Daoy (cell line): ENCODE measurements at regions not wholly inside any gene's neighbourhood (a gene's known extent, or its start where the extent isn't known, plus 50 kb on each side); places are given as distances from the start of the nearest gene placed in this dataset.
A peak's percentile ranks its signal among the peaks of the same experiment; 100 is the strongest.
"Not testable (repeated sequence)": the region's sequence is repeated elsewhere in the genome, so short reads cannot be mapped to it uniquely, and the experiment has no call there.

Experiments used
- DNase-seq: peaks from one replicate; pipeline ENCODE4 v3.0.0-alpha.2; 2015; ENCODE audit warnings: low read depth

- no peak for DNase-seq
These were observed 335.4 kb upstream of the MEF2C start for GRCh38 chr5:89218364-89218763.

GRCh38 chr5:89216606-89217005 is 333.6 kb upstream of the MEF2C start:
- no peak for DNase-seq

DNA sequence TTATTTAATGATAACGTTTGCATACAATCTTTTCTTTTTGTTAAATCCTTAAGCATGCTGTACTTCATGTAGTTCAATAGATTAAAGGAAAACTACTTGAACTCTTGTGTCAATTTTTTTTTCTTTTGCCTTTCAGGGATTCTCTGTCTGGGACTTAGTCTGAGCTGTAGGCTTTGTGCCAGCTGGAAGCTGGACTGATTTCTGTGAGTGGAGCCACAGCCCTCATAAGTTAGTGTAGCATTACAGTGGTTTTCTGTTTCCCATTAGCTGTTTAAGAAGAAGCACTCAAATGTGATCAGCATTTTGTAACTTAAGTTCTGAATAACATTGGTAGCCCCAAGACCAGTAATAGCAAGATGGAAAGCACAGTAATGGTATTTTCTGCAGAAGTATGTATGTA is 330.6 kb upstream of the MEF2C start:
- peak; percentile 35 for DNase-seq

DNA sequence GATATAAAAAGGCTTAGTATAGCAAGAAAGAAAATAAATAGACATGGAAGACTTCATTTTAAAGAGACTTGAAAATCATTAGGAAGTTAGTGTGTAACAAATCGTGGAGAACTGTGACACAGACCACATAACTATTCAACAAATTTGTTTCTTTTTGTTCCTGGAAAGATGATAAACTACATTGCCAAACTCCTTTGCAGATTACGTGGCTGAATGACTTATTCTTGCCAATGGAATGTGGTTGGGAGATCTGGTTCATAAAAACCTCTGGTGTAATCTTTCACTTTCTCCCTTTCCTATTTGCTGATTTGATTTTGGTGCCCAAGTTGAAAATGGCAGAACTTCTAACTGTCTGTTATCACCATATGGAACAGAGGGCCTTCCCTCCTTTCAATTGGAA is 328.9 kb upstream of the MEF2C start:
- DNase-seq = peak; percentile 68

DNA sequence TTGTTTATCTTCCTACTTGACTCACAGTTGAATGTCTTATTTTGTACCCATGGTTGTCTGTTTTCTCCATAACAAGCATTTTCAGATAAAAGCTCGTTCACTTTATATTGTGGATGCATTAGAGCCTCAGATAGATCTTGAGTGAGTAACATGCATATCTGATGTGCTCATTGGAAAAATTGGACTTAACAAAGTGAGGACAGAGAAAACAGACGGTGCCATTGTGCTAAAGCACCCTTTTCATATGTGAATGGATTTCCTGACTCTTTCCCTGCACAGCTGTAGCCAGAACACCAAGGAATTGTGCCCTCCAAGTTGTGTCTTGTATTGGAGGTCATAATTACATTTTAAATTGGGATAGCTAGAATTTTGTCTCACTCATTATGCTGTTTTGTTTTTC is 325.8 kb upstream of the MEF2C start:
- no peak for DNase-seq

GRCh38 chr5:89208392-89208791 is 325.4 kb upstream of the MEF2C start:
- DNase-seq = no peak

- no peak for DNase-seq
These were observed 321.8 kb upstream of the MEF2C start for GRCh38 chr5:89204756-89205155.

GRCh38 chr5:89203611-89204010 is 320.6 kb upstream of the MEF2C start:
- DNase-seq = no peak

DNA sequence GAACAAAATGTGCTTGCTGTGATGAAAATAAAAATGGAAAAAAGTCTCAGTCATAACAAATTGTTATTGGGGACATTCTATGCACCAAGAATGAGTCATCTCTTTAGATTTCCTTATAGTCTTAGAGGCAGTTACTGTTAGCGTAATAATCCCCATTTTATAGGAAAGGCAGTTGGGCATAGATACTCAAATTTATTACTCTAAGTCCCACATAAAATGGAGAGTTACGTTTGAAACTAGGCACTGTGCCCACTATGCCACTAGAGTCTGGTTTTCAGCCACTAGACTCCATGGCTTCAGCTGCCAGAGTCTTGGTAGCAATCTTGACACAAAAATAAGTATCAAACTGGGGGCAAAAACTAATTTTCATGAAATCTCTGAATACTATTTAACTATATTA is 317.9 kb upstream of the MEF2C start:
- DNase-seq = no peak

- DNase-seq = no peak
These were observed 316.3 kb upstream of the MEF2C start for GRCh38 chr5:89199306-89199705.

DNA sequence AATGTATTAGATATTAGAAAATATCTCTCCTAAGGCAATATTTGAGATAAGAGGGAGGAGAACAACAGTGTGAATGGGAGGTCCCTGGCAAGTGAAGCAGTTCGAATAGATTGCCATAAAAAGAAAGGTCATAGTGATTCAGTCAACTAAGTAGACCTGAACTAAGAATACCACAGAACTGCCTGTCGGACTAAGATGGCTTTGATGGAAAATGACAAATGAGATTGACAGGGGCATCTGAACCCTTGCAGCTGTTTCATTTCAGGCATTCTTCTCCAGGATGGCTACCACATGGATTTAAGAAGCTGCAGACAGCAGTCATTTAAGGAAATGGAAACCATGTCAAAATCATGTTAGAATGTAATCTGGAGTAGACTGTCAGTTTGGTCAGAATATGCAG is 308.4 kb upstream of the MEF2C start:
- DNase-seq = no peak

DNA sequence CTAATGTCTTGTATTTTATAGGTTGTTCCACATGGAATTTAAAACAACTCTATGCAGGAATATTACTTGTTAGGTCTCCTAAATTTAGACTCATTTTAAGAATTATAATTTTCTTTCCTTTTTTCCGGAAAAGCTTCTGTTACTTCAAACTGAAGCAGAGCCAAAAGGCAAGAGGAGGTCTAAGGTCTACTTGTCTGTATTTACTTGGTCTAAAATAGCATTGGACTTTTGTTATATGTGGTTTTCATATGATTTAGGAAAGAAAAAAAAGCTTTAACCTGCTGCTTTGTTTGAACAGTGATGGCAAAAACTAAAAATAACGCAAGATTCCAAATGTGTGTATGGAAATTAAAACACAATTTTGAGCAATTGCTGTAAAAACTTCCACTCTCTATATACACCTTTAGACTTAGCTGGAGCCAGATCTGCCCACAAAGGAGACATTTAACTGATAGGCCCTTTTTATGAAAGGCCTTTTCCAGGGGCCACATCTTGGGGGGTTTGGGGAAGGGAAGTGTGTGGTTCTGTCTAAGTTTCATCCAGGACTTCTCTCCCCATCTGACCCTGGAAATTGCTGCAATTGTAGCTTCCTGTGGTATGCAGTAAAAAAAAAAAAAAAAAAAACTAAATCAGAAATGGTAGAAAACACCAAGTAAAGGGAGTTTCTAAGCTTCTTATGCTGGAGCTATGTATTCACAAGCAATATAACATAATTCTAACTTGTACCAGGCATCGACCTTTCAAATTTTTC is 307.7 kb upstream of the MEF2C start:
- no peak for DNase-seq

- no peak for DNase-seq
These were observed 305.0 kb upstream of the MEF2C start for GRCh38 chr5:89187883-89188465.

DNA sequence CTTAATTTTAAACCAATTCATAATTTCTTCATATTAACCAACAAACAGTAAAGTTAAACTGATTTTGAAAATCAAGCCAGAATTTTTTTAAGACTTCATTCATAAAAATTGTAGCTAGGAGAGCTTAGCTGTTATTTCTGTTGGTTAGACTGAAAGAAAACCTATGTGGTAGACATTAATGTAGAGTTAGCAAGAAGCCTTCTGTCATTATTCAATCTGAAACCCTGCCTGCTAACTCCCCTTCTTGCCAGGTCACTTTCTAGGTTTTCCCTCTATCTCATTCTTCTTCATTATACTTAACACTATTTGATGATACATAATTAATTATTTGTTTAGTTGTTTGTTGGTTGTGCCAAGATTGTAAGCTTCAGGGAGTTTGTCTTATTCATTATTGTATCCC is 304.3 kb upstream of the MEF2C start:
- no peak for DNase-seq

- DNase-seq = no peak
These were observed 298.6 kb upstream of the MEF2C start for GRCh38 chr5:89181546-89181945.

GRCh38 chr5:89179731-89180130 is 296.7 kb upstream of the MEF2C start:
- no peak for DNase-seq

- DNase-seq = no peak
These were observed 295.6 kb upstream of the MEF2C start for GRCh38 chr5:89178541-89178940.

DNA sequence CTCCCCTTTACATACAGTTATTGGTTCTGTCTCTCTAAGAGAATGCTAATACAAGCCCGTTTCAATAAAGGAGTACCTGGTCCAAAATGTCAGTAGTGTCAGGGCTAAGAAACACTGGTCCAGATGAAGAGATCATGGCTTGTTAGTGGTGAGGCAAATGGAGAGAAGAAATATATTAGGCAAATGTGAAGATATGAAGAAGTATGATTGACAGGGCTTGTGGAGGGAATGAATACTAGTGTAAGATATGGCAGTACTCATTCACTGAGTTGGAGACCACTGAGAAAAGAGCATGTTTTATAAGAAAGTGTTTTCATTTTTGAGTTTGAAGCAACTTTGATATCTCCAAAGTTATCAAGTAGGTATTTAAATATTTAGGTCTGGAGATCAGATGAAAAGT is 290.5 kb upstream of the MEF2C start:
- DNase-seq = no peak

GRCh38 chr5:89168766-89169165 is 285.8 kb upstream of the MEF2C start:
- no peak for DNase-seq

GRCh38 chr5:89164703-89165102 is 281.7 kb upstream of the MEF2C start:
- DNase-seq = not testable (repeated sequence)

- no peak for DNase-seq
These were observed 273.2 kb upstream of the MEF2C start for GRCh38 chr5:89156226-89156625.

DNA sequence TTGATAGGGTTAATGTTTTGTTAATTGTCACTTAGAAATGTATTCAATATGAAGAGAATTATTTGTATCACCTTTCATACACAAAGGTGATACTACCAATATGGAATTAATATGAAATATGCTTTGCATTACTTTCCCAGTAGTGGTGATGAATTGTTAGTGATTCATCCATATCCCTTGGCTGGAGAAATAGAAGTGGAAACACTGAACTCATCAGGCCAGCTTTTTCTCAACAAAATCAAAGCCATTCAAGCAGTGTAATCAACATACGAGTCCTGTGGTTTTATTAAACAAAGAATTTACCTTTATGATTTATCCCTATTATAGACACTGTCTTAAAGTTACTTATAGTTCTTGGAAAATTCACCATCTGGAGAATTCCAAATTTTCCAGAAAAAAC is 264.0 kb upstream of the MEF2C start:
- DNase-seq = no peak

DNA sequence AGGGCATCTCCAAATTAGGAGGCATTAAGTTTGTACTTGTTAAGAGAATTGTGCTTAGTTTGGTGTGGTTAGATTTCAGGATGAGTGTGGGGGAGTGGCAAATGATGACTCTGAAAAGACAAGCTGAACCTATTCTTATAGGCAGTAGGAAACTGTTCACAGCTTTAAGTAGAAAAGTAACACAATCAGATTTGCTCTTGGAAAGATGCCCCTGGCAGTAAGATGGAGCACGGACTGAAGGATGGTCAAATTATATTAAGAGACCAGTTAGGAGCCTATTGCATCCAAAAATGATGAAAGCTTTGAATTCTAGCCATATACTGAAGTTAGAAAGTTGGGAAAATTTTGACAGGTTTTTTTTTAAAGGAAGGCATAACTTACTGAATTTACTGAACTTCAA is 254.2 kb upstream of the MEF2C start:
- DNase-seq = no peak

GRCh38 chr5:89133975-89134374 is 251.0 kb upstream of the MEF2C start:
- DNase-seq = no peak
